Mononuclear cell (primary cell): ENCODE measurements at regions not wholly inside any gene's neighbourhood (a gene's known extent, or its start where the extent isn't known, plus 50 kb on each side); places are given as distances from the start of the nearest gene placed in this dataset.

ENCODE experiments used
- H3K27me3 ChIP-seq: 2 replicates; pipeline ENCODE4 v1.6.0; 2011; ENCODE audit warnings: low read length, control low read depth; ENCODE audit not compliant: insufficient read depth
- H3K4me1 ChIP-seq: 2 replicates; pipeline ENCODE4 v1.5.1; 2011; ENCODE audit warnings: mild to moderate bottlenecking, low read length, control low read depth; ENCODE audit not compliant: insufficient read depth
- H3K4me3 ChIP-seq: 2 replicates; pipeline ENCODE4 v1.5.1; 2011; ENCODE audit warnings: mild to moderate bottlenecking, low read length, moderate library complexity
- H3K9me3 ChIP-seq: 2 replicates; pipeline ENCODE4 v1.5.1; 2011; ENCODE audit warnings: low read depth, mild to moderate bottlenecking, control low read depth, low read length

- no peaks in the 10 kb centered on the region for H3K4me1 ChIP-seq
Measured at GRCh38 chr14:71694591-71695530, 237.4 kb upstream of the RGS6 start.

GRCh38 chr14:71695611-71696350, 236.4 kb upstream of the RGS6 start:
- no peaks in the 10 kb centered on the region for H3K9me3 ChIP-seq
- H3K27me3 ChIP-seq: no peaks in the 10 kb centered on the region
- H3K4me1 ChIP-seq: no peaks in the 10 kb centered on the region
- no peak overlapping the region for H3K4me3 ChIP-seq

More at GRCh38 chr14:71694591-71695530, 237.4 kb upstream of the RGS6 start:
- Histone ChIP-seq H3K9me3 (no peaks in the 10 kb centered on the region), H3K4me3 (no peak overlapping the region), H3K27me3 (no peaks in the 10 kb centered on the region)

GRCh38 chr14:71698027-71698426, 234.2 kb upstream of the RGS6 start:
- no peaks in the 10 kb centered on the region for H3K9me3 ChIP-seq
- H3K4me3 ChIP-seq: no peak overlapping the region
- no peaks in the 10 kb centered on the region for H3K27me3 ChIP-seq
- no peaks in the 10 kb centered on the region for H3K4me1 ChIP-seq

GRCh38 chr14:71698673-71699072, 233.6 kb upstream of the RGS6 start:
- no peaks in the 10 kb centered on the region for H3K4me1 ChIP-seq
- no peaks in the 10 kb centered on the region for H3K27me3 ChIP-seq
- no peaks in the 10 kb centered on the region for H3K9me3 ChIP-seq
- H3K4me3 ChIP-seq: no peak overlapping the region

- no peak overlapping the region for H3K4me3 ChIP-seq
- no peaks in the 10 kb centered on the region for H3K27me3 ChIP-seq
- no peaks in the 10 kb centered on the region for H3K9me3 ChIP-seq
- no peaks in the 10 kb centered on the region for H3K4me1 ChIP-seq
Measured at GRCh38 chr14:71701990-71702389, 230.2 kb upstream of the RGS6 start.

GRCh38 chr14:71702786-71703185, 229.4 kb upstream of the RGS6 start:
- Histone ChIP-seq H3K27me3 (no peaks in the 10 kb centered on the region), H3K4me3 (no peak overlapping the region), H3K9me3 (no peaks in the 10 kb centered on the region), H3K4me1 (no peaks in the 10 kb centered on the region)

GRCh38 chr14:71703477-71703876, 228.8 kb upstream of the RGS6 start:
- Histone ChIP-seq H3K4me1 (no peaks in the 10 kb centered on the region), H3K27me3 (no peaks in the 10 kb centered on the region)

GRCh38 chr14:71704210-71704609, 228.0 kb upstream of the RGS6 start:
- no peaks in the 10 kb centered on the region for H3K4me1 ChIP-seq
- no peaks in the 10 kb centered on the region for H3K9me3 ChIP-seq
- no peaks in the 10 kb centered on the region for H3K27me3 ChIP-seq
- no peak overlapping the region for H3K4me3 ChIP-seq

More at GRCh38 chr14:71703477-71703876, 228.8 kb upstream of the RGS6 start:
- no peaks in the 10 kb centered on the region for H3K9me3 ChIP-seq
- H3K4me3 ChIP-seq: no peak overlapping the region

- Histone ChIP-seq H3K9me3 (no peaks in the 10 kb centered on the region), H3K4me3 (no peak overlapping the region), H3K4me1 (no peaks in the 10 kb centered on the region), H3K27me3 (no peaks in the 10 kb centered on the region)
Measured at GRCh38 chr14:71705460-71705859, 226.8 kb upstream of the RGS6 start.

GRCh38 chr14:71709076-71709475, 223.2 kb upstream of the RGS6 start:
- Histone ChIP-seq H3K27me3 (no peaks in the 10 kb centered on the region), H3K4me1 (no peaks in the 10 kb centered on the region), H3K9me3 (no peaks in the 10 kb centered on the region), H3K4me3 (no peak overlapping the region)

GRCh38 chr14:71709987-71710386, 222.2 kb upstream of the RGS6 start:
- Histone ChIP-seq H3K27me3 (no peaks in the 10 kb centered on the region), H3K4me1 (no peaks in the 10 kb centered on the region), H3K9me3 (no peaks in the 10 kb centered on the region), H3K4me3 (no peak overlapping the region)

- no peaks in the 10 kb centered on the region for H3K4me1 ChIP-seq
- no peaks in the 10 kb centered on the region for H3K9me3 ChIP-seq
- H3K27me3 ChIP-seq: no peaks in the 10 kb centered on the region
- H3K4me3 ChIP-seq: no peak overlapping the region
Measured at GRCh38 chr14:71711125-71711524, 221.1 kb upstream of the RGS6 start.

- Histone ChIP-seq H3K4me3 (no peak overlapping the region), H3K27me3 (no peaks in the 10 kb centered on the region)
Measured at GRCh38 chr14:71711619-71712018, 220.6 kb upstream of the RGS6 start.

GRCh38 chr14:71712478-71712877, 219.8 kb upstream of the RGS6 start:
- no peaks in the 10 kb centered on the region for H3K27me3 ChIP-seq
- H3K9me3 ChIP-seq: no peaks in the 10 kb centered on the region
- H3K4me3 ChIP-seq: no peak overlapping the region
- H3K4me1 ChIP-seq: no peaks in the 10 kb centered on the region

More at GRCh38 chr14:71711619-71712018, 220.6 kb upstream of the RGS6 start:
- H3K4me1 ChIP-seq: no peaks in the 10 kb centered on the region
- H3K9me3 ChIP-seq: no peaks in the 10 kb centered on the region

- no peaks in the 10 kb centered on the region for H3K9me3 ChIP-seq
- H3K27me3 ChIP-seq: no peaks in the 10 kb centered on the region
Measured at GRCh38 chr14:71713016-71713415, 219.2 kb upstream of the RGS6 start.

More at GRCh38 chr14:71713016-71713415, 219.2 kb upstream of the RGS6 start:
- no peaks in the 10 kb centered on the region for H3K4me1 ChIP-seq
- H3K4me3 ChIP-seq: no peak overlapping the region
